CD4-positive, alpha-beta T cell treated with Interleukin-17A for 1 hour (primary cell): ENCODE measurements at regions not wholly inside any gene's neighbourhood (a gene's known extent, or its start where the extent isn't known, plus 50 kb on each side); places are given as distances from the start of the nearest gene placed in this dataset.
"Not testable (repeated sequence)": the region's sequence is repeated elsewhere in the genome, so short reads cannot be mapped to it uniquely, and the experiment has no call there.

ENCODE experiments used
- DNase-seq: peaks from one replicate; pipeline ENCODE4 v3.0.0-alpha.2; 2020

DNA sequence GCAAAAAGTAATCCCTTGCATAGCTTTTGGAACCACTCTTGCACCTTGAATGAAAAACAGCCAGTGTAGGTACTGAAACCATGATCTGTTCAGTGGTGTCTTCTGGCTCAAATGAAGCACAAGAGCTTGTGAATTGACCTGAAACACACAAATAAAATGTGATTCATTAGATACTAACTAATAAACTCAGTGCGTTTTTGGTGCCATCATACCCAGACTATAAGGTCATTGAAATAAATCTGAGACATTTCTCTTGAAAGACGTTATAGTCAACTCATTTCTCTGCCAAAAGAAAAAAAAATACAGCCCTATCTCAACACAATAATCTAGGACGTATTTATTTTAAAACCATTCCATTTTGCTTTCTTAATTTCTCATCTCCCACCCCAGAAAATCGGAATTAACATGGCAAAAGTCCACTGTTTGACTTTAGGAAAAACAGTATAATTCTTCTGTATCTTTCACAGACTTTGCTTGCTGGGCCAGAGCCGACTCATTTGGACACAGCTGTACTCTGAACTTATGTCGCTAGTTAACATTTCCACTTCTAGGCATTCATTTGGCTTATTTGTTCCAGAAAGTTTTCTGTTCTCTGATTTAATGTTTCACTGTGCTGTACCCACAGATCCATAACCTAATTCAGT, 284.9 kb upstream of the TBL1XR1 start:
- DNase-seq: no peak

DNA sequence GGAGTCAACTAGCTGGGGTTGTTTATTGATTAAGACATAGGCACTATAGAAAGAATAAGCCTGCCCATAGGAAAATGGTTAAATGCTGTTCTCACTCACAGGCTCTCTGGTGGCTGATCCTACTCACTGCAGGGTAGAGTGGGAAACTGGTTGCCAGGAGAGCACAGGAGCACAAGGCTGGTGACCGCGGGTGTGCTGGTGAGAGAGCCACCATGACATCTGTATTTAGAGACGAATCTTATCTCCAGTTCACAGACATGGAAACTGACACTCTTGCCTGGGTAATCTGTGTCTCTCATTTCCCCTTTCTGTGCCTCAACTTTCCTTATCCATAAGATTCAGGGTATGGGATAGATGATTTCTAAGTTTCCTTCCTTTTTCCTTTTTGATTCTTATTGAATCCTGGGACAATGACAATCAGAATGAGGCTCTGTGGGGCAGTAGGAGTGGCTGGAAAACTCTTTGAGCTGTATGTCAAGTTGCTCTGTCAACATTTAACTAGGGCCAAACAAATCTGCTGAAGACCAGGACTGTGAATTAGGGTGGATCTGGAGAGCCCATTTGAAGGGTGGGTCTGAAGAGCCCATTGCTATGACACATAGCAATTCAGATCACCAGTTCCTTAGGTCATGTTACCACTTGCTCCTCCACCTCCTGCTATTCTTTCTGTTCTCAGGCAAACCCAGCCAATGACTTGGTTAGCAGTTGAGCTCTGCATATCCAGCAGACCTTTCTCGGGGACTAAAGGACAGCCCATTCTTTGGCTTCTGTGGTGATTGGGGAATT, 286.1 kb upstream of the TBL1XR1 start:
- DNase-seq: peak; percentile 13

DNA sequence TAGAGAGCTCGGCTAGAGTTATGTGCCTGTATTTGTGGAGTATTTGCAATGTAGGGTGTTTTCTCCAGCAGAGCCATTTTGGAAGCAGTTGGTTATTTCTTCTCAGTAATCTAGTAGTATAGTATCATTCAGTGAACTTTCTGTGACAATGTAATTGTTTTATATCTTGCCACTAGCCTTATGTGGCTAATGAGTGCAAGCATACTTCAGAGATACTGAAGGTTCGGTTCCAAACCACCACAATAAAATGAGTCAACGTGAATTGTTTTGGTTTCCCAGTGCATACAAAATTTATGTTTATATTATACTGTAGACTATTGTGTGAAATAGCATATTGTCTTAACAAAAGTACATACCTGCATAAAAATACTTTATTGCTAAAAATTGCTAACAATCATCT, 286.9 kb upstream of the TBL1XR1 start:
- no peak for DNase-seq

DNA sequence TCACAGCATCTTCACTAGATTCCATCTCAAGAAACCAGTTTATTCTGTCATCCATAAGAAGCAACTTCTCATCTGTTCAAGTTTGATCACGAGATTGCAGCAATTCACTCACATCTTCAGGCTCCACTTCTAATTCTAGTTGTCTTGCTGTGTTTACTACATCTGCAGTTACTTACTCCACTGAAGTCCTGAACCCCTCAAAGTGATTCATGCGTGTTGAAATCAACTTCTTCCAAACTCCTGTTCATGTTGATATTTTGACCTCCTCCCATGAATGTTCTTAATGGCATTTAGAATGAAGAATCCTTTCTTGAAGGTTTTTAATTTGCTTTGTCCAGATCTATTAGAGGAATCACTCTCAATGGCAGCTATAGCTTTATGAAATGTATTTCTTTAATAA, 287.6 kb upstream of the TBL1XR1 start:
- no peak for DNase-seq

DNA sequence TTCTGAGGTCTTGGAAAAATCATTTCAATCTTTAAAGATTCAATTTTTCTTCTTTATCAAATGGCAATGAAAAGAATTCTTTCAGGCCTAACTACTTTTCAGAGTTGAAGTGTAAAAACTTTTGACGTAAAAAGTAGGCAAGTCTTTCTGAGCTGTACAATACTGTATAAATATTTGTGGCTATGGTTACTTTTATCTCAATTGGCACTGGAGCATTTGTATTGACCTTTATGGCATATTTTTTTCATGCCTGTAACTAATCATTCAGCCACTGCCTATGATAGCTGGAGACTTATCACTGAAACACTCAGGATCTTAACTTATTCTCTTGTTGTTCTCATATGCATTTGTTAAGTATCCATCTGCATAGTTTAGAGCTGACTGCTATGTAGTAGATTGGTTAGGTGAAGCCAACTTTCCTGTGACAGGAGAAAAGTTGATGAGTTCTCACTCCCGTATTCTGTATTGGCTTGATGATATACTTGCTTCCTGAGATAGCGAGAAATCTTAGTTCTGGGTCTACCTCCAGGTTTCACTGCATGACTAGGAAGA, 290.4 kb upstream of the TBL1XR1 start:
- no peak for DNase-seq

DNA sequence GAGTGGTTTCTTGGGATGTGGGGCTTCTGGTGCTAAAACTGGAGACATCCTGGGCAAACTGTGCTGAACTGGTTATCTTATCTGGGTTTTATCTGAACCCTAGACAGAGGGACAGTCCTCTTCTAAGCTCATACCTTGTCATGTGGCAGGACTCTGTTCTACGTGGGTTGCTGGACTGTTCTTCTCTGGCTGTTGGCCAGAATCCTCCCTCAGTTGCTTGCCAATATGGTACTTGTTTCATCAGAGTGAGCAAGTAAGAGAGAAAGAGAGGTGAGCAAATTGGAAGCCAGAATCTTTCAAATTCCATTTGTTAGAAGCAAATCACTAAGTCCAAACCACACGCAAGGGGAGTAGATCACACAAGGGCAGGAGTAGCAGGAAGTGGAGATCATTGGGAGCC, 291.5 kb upstream of the TBL1XR1 start:
- no peak for DNase-seq

DNA sequence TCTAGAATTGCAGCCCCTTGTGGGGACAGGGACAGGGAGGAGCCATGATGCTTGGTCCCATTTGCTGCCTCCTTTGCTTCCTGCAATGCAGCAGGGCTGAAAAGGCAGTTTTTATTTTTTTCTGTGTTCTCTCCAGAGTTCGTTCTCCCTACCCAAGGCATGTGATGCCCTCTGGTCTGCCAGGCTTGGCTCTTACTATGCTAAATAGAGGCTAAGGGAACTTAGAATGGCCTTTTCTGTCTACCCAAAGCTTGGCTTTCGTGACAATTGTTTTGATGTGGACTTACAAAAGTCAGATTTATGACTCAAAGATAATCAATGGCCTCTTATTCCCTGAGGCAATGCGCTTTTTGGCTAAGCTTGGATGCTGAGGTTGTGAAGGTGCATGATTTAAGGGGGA, 293.3 kb upstream of the TBL1XR1 start:
- DNase-seq: no peak

DNA sequence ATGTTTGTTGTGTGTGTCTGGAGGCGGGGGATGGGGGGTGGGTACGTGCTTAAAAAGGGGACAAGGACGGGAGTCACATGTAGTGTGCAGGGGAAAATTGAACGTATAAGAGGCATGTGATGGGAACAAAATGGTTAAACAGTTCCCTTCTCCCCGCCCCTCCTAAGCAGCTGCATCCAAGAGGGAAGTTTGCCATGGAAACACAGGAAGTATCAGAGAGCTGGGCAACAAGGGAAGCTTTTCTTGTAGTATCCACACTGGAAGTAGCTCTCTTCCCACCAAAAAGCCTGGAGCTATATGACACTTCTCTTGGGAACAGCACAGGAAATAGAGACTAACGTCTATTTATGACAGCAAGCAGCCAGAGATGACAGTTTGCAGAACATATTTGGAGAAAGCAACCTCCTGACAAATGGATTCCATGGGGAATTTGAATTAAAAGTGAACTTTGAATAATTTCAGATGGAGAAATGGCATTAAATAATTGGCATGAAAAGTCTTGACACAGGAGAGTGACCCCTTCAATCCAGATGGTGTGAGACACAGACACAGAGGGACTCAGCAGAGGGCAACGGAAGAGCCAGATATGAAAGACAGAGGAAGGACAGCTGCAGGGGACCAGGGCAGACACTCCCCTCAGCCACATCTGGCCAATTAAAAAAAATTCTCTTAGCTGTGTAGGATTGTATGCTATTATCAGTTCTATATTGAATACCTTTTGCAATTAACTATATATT, 294.2 kb upstream of the TBL1XR1 start:
- DNase-seq: no peak

DNA sequence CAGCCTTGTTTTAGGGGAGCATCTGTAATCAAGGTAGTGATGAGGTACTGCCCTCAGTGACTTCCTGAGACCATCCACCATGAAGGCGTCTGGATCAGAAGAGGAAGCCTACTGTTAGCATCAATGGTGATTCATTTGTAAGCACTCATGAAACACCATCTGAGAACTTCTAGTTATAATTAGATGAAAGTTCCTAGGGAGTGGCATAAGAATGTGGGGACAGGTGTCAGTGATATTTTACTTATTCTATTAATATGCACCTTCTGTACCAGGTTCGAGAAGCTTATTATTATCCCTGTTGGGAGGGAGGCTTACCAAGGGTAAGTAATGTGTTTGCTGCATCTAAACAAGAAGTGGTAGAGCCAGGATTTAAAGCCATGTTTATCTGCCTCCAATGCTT, 295.8 kb upstream of the TBL1XR1 start:
- DNase-seq: no peak

DNA sequence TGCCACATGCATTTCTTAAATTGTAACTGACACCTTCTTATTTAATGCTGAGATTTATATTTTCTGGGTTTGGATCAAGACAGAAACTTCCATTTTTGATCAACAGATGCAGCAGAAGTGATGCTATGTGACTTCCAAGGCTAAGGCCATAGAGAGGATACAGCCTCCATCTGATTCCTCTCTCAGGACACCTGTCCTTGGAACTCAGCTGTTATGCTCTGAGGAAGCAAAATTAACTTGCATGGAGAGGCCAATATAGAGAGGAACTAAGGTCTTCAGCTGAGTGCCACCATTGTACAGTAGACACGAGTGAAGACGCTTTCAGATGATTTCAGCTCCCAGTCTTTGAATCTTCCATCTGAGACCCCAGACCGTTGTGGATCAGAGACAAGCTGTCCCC, 296.9 kb upstream of the TBL1XR1 start:
- DNase-seq: no peak

DNA sequence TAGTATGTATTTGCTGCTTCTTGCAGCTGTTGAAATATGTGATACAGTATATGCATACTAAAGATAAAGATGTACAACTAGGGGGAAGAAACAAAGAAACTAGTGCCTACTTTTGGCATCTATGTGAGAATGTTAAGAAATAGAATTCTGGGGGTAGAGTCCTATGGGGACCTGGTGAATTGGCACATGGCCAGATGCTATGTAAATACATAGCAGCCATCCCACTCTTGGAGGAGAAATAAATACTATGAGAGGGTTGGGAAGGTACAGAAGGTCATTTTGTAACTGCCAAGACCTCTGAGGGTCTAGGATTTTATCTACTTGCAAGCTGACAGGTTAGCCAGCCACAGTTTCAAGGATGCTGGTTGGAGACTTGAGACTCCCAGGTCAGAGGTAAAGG, 298.3 kb upstream of the TBL1XR1 start:
- DNase-seq: no peak

DNA sequence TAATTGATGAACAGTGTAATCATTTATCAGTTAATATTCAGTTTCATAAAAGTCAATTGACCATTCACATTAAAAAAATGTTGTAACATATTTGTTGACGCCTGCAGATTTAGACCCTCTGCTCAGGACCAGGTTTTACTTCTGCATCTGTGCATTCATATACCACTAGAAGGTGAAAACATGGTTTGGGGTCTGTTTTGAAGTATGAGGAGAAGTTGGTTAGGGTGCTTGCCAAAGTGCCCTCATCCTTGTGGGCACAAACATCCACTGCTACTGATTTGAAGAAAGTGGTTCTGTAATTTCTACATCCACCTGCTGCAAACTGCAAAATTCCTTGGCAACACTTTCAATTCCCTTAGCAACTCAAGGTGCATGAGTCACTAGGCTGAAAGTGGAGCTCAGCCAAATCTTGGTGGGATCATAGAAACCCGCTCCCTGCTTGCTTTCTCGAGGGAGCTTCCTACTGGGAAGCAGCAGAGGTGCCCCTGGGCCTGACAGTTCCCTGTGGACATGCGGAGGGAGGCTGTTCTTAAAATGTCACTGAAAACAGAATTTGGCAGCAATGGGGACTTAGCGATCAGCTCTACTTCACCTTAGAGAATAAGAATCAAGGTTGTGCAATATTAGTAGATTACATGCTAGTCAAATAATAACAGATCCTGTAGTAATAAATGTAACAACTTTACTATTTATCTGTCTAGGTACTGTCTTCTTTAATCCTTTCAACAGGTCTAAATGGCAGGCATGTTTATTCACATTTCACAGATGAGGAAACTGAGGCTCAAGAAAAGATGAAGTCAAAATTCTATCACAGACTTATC, 301.0 kb upstream of the TBL1XR1 start:
- DNase-seq: peak; percentile 10

DNA sequence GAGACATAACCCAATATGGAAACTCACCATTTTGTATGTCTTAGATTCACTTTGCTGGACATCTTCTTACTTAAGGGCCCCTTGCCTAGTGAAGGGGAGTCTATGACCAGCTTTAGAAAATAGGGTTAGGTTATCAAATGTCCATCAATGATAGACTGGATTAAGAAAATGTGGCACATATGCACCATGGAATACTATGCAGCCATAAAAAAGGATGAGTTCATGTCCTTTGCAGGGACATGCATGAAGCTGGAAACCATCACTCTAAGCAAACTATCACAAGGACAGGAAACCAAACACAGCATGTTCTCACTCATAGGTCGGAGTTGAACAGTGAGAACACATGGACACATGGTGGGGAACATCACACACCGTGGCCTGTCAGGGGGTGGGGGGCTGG, 301.8 kb upstream of the TBL1XR1 start:
- DNase-seq: not testable (repeated sequence)

DNA sequence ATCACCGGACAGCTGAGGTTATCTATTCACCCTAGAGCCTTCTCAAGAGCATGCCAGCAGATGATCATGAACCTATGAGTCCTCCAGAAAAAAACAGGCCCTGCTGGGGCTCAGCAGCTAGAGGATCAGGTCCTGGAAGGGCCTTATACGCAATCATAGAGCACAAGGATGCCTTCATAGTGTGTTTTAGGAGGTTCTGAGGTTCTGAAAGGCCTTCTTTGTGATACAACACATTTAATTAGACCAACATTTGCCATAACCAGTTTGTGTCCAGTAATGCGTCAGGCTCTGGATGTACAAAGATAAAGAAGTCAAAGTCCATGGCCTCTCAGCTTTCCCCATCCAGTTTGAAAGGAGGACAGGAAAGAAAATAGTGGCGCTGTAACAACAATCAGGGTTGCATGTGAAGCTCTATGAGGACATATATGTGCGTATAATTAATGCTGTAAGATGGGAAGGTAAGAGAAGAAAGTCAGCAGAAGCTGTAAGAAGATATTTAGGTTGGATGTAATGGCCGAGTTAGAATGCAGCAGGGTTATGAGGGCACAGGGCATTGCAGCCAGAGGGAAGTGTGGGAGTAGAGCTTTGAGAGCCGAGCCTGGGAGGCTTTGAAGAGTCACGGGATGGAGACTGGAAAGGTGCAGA, 302.6 kb upstream of the TBL1XR1 start:
- DNase-seq: no peak

DNA sequence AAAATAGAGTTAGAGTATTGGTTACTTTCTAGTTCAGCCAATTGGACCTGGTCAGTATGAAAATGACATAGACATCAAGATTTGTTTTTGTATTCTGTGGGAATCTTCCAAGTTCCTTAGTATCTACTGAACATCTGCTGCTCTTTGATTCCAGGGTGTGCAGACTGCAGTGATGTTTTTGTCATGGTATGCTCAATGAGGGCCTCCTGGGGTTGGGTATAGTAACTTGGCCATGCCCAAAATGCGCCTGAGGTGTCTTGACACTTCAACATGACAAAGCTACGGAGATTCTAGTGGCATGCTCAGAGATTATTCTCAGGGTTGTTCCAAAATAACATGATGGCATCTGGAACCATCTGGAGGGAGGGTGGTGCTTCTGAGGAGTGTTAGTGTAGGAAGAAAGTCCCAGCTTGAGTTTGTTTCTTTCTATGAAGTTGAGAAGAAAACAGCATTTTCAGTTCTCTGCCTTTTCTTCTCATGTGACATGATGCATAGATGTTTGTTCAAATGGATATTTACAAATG, 313.5 kb upstream of the TBL1XR1 start:
- no peak for DNase-seq

DNA sequence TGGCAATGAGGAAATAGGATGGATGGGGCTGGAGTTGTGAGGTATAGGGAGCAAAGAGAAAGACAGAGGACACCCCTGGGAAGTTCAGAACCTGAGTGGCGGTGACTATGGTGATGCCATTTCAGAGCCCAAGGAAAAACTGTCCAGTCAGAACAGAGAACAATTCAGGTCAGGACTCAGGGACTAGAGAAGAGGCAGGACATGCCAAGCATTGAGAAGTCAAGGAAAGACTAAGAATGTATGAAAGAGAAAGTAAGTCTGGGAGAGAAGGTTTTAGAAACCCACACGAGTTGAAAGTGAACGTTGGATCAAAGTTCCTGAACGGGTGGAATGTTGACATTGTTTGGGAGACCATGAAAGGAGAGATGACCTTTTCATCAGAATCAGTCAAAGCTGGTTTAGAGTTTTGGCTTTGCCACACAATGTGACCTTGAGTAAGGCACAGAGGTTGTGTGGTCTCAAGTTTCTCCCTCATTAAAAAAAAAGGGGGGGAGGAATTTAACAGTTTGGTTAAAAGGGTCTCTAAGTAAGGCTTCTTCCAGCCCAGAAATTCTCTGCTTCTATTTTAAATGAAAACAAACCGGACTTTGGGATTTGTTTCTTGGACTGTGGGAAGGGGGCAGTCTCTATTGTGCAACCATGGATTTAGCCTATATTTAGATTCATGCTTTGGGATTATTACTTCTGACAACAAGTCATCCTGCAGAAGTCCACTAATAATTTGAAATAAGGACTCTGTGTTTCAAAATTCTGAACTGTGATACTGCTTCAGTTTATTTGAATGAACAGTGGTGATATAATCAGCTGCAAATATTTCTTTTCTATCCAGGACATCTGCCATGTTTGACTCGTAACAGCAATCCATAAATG, 315.9 kb upstream of the TBL1XR1 start:
- DNase-seq: no peak

DNA sequence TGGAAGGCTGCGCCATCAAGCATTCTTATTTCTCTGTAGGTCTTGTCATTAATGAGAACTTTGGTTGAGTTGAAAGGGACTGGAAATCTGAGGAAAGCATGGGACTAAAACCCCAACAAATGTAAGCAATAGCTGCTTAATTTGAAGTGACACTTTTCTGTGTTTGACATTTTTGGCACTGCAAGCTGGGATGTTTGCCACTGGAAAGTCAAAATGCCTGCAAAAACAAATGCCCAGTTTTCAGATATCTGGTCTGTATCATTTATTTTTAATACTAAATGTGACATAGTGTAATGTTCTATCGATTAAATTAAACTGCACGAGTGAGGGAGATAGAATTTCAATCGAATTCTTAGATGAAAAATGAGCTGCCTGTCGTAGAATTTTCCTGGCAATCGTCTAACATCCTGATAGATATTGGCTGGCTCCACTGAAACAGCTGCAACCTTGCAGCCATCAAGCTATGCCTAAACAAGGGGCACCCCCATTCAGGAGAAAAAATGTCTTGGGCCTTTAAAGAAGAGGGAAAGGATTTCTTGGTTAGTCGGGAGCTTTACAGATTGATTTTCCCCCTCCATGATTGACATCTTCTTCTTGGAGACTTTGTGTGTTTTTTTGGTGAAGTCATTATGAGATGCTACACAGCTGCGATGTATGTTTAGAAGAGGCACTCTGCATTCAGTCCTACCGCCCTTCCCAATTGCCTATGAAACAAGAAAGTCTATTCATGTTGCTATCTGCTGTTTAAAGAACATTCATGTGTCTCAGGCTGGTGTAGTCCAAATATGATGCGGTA, 316.7 kb upstream of the TBL1XR1 start:
- no peak for DNase-seq

DNA sequence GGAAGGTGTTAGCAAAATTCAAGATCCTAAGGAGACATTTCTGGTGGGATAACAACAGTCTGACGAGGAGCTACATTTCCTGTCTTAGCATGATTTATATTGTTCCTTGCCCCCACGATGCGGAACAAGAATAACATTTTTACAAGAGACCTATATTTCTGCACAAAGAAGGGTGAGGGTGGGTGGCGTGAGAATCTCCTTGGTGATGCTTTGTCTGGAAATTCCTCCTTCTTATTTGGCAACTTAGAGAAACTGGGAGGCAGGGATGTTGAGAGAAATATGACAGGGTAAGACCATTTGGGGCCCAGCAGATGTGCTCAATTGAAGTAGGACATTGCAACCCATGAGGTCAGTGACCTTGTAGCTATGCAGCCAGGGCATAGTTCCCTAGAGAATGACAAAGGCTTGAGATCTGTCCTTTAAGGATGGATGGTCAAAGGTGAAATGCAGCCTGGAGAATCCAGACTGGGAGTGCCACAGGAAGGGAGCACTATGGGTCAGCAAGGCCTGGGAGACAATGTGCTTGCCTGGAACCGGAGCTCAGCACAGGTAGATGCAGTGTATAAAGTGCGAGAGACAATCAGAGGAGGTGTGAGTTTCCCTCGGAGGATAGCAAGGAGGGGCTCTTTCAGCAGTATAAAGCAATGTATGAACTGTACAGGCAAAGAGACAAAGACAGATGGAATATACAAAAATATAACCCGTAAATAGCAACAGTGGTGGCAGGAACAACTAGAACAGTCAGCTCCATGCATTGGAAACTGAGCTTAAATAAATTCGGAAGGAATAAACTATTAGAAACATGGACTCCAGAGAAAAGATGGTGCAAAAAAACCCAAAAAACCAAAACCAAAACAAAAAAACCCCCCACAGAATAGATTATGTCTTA, 317.6 kb upstream of the TBL1XR1 start:
- DNase-seq: no peak

DNA sequence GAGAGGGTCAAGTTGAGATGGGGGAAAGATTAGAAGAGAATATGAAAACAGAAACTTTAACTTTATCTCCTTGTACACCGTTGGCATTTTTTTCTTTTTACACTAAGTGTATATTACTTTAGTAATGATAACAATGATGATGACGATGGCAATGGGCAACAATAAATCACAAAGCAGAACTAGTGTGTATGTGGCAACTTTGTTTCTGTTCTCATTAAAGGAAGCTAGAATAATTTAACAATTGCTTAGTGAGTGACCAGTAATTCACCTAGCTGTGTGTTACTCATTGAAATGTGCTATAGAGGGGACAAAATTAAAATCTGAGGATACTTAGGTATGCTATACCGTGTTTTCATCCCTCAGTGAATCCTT, 318.5 kb upstream of the TBL1XR1 start:
- DNase-seq: no peak
